ENCODE measurements at regions not wholly inside any gene's neighbourhood (a gene's known extent, or its start where the extent isn't known, plus 50 kb on each side); places are given as distances from the start of the nearest gene placed in this dataset.

DNA sequence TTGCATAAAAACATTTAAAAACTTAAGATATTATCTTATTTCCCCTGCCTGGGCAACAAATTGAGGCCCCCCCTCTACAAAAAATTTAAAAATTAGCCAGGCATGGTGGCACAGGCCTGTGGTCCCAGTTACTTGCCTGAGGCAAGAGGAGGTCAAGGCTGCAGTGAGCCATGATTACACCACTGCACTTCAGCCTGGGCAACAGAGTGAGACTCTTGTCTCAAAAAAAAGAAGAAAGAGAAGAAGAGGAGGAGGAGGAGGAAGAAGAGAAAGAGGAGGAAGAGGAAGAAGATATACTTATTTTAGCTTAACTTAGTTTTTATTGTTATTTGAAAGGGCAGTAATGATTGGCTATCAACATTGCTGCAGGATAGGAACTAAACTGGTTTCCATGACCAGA lies 73.8 kb upstream of the IPO9 start:
- intact Hi-C loops (cut with DNase I) = no loop called here
- DNase-seq = no peak

DNA sequence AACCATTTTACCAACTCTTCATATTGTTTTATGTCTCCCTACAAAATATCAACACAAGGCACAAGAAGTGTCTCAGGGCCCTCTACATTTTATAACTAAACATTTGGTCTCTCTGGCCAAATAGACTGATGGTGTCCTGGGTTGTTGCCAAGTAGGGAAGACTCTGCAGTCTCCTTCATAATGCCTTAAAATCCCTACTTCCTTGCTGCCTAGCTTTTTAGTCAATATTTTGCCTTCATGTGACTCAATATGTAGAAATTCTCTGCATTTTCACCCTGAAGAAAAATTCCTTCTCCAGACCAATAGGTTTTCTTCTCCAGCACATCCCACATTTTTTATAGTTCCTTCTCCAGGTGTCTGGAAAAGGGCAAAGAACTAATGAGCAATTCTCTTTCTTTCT lies 72.6 kb upstream of the IPO9 start:
- intact Hi-C loops (cut with DNase I) = no loop called here
- no peak for DNase-seq

DNA sequence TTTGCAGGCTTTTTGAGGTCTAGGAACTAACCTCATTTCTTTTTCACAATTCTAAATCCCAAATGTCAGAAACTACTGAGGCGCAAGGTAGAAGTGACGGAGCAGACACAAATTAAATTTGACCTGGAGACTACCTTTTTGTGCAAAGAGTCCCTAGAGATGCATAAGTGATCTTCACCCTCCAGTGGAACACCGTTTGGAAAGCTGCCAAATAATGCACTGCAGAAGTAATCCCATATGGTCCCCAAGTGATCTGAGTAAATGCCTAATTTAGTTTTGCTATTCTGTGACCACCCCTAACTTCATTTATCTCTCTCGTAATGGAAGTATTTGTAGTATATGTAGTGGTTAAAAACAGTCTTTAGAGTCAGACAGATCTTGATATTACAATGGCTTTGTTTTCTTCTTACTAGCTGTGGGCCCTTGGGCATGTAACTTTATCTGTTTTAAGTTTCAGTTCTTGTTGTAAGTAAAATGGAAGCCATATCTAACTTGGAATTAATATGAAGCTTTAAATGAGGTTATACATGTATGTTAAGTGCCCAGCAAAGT lies 70.4 kb upstream of the IPO9 start:
- intact Hi-C loops (cut with DNase I) = no loop called here
- no peak for DNase-seq

- no peak for DNase-seq
- intact Hi-C loops (cut with DNase I) = no loop called here
These were observed 69.7 kb upstream of the IPO9 start for GRCh38 chr1:201759194-201759815.

- DNase-seq = no peak
- intact Hi-C loops (cut with DNase I) = no loop called here
These were observed 68.4 kb upstream of the IPO9 start for GRCh38 chr1:201760516-201760915.

DNA sequence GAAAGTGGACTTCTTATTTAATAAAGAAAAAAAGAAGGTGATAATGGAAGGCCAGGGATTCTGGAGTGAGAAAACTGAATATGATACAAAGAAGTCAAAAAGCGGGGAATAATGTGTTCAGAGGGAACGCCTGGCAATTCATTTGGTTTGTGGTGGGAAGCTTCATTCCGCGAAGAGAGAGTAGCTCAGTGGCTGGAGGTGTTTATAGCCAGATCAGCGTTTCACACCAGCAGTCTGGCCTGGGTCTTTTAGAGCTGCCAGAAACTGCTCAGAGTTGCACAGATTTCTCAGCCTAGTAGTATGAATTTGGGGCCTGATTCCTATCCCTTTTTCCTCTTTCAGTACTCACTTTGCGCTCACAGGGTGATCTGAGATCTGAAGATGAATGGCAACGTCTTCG lies 67.8 kb upstream of the IPO9 start:
- intact Hi-C loops (cut with DNase I) = no loop called here
- DNase-seq = no peak

- intact Hi-C loops (cut with DNase I) = no loop called here
- no peak for DNase-seq
These were observed 67.1 kb upstream of the IPO9 start for GRCh38 chr1:201761871-201762270.

DNA sequence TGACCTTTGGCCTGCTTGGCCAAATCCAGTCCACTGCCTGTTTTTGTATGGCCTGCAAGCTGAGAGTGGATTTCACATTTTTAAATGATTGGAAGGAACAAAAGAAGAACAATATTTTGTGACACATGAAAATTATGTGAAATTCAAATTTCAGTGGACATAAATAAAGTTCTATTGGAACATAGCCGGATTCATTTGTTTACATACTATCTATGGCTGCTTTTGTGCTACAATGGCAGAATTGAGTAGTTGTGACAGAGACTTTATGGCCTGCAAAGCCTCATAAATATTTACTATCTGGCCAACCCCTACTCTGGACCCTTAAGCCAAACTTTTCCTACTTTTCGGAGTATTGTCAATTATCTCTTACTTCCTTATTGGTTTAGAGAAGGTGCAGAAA lies 66.6 kb upstream of the IPO9 start:
- intact Hi-C loops (cut with DNase I) = no loop called here
- no peak for DNase-seq

DNA sequence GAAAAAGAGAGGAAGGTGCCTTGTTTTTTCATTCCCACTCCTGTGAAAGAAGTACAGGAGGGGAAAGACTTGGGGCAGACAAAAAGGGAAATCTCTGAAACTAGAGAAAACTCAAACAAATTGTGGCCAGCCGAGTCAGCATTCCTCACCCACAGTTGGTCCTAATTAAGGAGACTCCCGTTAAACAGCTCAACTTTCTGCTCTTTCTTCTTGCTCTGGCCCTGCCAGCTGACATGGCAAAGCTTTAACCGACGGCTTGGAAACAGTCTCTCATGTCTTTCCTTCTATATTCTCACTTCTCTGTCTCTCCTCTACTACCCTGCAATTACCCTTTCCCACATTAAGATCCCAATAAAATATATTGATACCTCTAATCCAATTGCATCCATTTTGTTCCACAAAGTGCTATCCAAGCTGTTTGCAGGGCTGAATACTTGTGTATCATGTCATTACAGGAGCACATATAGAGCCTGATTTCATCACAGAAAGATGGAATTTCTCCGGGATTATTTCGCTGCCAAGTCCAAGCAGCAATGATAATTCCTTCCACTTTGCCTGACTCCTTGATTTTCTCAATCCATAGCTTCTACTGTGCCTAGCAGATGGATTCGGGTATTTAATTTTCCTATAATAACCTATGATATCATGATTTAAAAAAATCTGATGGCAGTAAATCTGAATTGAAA lies 65.4 kb upstream of the IPO9 start:
- intact Hi-C loops (cut with DNase I) = no loop called here
- peak in 1 of 10 donors; percentile 62 for DNase-seq

DNA sequence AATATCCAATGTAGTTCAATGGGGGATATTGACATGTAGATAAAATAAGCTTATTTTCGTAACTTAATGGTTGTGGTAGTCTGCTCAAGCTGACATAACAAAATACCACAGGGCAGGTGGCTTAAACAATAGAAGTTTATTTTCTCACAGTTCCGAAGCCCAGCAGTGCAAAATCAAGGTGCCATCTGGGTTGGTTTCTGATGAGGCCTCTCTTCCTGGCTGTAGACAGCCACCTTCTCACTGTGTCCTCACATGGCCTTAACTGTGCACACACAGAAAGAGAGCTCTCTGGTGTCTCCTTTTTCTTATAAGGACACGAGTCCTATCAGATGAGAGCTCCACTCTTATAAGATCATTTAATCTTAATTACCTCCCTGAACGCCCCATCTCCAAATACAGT lies 64.8 kb upstream of the IPO9 start:
- DNase-seq = no peak
- intact Hi-C loops (cut with DNase I) = no loop called here

DNA sequence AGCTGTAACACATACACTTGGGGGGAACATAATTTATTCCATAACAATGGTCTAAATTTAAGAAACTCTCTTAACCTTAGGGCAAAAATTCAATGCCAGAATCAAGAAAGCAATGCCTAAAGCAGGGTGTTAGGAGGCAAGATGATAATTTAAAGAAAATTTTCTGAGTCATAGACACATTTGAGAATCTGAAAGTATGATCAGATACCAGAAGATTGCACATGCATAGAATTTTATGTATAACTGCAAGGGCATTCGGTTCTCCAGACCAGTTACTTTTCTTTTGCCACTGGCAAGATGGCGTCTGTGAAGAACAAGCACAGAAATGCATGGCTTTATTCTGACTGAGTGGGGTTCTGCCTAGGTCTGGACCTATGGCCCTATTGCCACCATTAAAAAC lies 64.4 kb upstream of the IPO9 start:
- DNase-seq = no peak
- intact Hi-C loops (cut with DNase I) = no loop called here

GRCh38 chr1:201766131-201766866 lies 62.7 kb upstream of the IPO9 start:
- DNase-seq = no peak
- intact Hi-C loops (cut with DNase I) = no loop called here

DNA sequence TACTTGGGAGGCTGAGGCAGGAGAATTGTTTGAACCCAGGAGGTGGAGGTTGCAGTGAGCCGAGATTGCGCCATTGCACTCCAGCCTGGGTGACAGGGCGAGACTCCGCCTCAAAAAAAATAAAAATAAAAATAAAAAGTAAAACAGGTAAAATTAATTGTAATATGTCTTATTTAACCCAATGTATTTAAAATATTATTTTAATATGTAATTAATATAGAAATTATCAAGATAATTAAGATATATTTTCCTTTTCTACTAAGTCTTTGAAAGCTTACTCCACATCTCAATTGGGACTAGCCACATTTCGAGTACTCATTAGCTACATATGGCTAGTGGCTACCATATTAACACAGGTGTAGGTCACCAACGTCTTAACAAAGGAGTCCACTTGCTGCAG lies 61.6 kb upstream of the IPO9 start:
- no peak for DNase-seq
- intact Hi-C loops (cut with DNase I) = no loop called here

DNA sequence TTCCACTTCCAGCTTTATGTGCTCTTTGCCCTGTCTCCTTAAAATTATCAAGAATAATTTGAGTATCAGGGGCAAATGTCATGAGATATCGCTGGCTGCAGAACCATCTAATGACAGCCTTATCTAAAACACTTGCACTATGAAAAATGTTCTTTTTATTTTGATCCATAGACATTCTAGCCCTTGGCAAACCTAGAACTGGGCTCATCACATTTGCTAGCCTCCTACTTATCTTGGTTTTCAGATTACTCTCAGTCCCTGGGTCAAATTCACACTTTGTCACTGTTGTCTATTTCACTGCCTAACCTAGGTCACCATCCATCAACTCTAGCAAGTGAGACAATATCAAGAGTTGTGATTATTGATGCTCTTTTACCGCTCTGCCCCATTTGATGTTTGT lies 59.9 kb upstream of the IPO9 start:
- no peak for DNase-seq
- intact Hi-C loops (cut with DNase I) = no loop called here

DNA sequence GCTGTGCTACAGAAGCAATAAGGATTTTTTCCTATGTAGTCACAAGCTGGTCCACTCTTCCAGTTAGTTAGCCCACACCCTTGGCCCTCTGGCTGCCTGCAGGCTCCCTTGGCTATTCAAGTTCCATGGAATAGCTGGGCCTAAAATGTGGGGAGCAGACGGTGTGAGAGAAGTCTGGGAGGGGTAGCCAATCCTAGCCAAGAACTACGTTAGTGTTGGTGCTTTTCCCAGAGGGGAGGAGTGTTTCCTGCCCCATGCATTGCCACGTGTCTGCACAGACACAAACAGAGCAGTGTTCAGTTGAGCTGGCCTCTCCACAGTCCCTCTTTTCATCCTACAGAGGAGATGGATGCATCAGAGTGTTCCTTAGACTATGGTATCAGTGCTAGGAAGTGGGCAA lies 59.0 kb upstream of the IPO9 start:
- DNase-seq = peak; percentile 60 to 97 (median 81)
- intact Hi-C loops (cut with DNase I) = no loop called here

GRCh38 chr1:201771466-201771865 lies 57.5 kb upstream of the IPO9 start:
- intact Hi-C loops (cut with DNase I) = no loop called here
- no peak for DNase-seq

- intact Hi-C loops (cut with DNase I) = no loop called here
- no peak for DNase-seq
These were observed 56.8 kb upstream of the IPO9 start for GRCh38 chr1:201772178-201772577.

GRCh38 chr1:201773764-201774163 lies 55.2 kb upstream of the IPO9 start:
- intact Hi-C loops (cut with DNase I) = no loop called here
- no peak for DNase-seq

DNA sequence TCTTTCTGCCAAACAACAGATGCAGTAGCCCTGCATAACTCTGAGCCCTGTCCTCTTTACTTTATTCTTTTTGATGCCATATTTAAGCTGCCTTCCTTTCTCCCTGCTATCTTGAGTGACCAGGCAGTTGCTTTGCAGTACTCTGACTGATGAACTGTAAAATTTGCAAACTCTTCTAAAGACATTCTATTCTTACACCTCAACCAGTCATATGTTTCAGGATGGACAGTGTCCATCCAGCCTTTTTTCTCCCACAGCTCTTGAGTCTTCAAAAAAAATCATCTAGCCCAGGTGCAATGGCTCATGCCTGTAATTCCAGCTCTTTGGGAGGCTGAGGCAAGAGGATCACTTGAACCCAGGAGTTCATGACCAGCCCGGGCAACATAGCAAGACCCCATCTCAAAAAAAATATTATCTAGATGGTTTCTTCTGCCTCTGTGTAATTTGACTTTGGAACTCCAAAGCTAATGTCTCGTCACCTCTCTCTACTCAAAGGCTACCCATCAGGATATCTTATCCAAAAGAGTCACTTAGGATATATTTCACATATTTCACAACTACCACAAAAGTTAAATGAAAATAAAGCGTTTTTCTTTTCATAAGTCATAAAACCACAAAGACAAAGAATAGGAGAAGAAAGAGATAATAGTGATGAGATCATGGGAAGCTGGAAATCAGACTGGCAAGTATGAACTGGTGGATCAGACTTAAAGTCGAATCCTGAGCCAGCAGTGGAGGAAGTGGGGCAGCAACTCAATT lies 54.6 kb upstream of the IPO9 start:
- DNase-seq = no peak
- intact Hi-C loops (cut with DNase I) = no loop called here

GRCh38 chr1:201774983-201775344 lies 54.0 kb upstream of the IPO9 start:
- intact Hi-C loops (cut with DNase I) = no loop called here

DNA sequence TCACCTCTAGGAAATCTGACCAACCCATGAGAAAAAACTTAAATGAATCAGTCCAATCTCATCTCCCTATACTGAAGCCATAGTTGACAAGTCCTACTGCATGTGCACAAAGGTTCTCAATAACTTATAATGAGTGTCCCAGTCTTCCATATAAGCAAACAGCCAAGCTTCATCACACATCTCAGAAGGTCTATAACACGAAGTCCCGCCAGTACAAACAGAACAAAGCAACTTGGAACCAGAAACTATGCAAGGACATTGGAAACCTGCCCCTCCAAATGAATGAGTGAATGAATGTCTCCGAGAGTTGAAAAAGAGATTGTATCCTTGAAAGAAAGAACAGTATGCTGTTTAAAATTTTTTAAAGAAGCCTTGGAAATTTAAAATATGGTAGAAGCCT lies 53.6 kb upstream of the IPO9 start:
- DNase-seq = no peak
- intact Hi-C loops (cut with DNase I) = no loop called here

More at GRCh38 chr1:201774983-201775344, 54.0 kb upstream of the IPO9 start:
- DNase-seq = no peak
